ENCODE measurements at regions not wholly inside any gene's neighbourhood (a gene's known extent, or its start where the extent isn't known, plus 50 kb on each side); places are given as distances from the start of the nearest gene placed in this dataset.

DNA sequence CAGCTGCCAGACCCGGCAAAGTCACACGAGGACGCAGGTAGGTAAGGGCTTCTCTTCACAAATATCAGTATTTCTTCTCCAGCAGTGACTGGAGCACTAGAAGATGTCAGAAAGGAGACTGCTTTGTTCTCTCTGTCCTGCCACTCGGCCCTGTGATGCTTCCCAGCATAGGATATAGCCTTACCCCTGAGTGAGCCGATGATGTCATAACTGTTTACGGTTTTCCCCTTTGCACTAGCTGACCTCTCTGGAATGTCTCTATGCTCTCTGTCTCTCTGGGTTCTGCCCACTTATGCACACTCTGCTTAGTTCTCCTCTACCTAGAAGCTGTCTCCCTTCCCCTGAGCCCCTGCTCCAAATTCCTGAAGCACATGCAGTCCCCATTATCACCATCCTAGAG, 167.5 kb upstream of the PODXL start:
- TF ChIP-seq POLR2AphosphoS5 (IDR thresholded peaks at IDR 0.05) = no peak
- TF ChIP-seq, protein P1, sequence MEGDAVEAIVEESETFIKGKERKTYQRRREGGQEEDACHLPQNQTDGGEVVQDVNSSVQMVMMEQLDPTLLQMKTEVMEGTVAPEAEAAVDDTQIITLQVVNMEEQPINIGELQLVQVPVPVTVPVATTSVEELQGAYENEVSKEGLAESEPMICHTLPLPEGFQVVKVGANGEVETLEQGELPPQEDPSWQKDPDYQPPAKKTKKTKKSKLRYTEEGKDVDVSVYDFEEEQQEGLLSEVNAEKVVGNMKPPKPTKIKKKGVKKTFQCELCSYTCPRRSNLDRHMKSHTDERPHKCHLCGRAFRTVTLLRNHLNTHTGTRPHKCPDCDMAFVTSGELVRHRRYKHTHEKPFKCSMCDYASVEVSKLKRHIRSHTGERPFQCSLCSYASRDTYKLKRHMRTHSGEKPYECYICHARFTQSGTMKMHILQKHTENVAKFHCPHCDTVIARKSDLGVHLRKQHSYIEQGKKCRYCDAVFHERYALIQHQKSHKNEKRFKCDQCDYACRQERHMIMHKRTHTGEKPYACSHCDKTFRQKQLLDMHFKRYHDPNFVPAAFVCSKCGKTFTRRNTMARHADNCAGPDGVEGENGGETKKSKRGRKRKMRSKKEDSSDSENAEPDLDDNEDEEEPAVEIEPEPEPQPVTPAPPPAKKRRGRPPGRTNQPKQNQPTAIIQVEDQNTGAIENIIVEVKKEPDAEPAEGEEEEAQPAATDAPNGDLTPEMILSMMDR (IDR thresholded peaks at IDR 0.05) = no peak
- TF ChIP-seq POLR2A (IDR thresholded peaks at IDR 0.05) = no peak
- TF ChIP-seq EP300 (IDR thresholded peaks at IDR 0.05) = no peak
- ATAC-seq = no peak

DNA sequence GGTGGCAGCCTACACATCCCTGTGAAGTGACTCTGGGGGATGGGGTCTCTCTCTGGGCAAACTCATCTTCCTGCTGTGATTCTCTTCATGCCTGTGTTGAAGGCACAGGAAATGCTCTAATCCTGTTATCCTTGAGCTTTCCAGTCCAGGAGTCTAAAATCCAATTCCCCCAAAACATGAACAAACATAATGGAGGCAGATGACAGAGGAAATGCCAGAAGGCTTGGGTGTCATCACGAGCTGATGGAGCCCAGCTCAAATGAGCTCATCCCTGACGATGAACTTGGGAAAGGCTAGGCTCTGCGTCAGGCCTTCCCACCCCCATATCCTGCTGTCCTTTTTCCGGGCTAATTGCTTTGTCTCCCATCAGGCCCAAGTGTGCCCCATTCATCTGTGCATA, 165.9 kb upstream of the PODXL start:
- Histone ChIP-seq H3K4me1 (no peaks in the 10 kb centered on the region), H3K27ac (no peak overlapping the region), H3K9me3 (no peaks in the 10 kb centered on the region), H3K36me3 (no peaks in the 10 kb centered on the region), H3K27me3 (no peaks in the 10 kb centered on the region), H3K4me3 (no peak overlapping the region)
- no peak for TF ChIP-seq POLR2AphosphoS5 (IDR thresholded peaks at IDR 0.05)
- no peak for TF ChIP-seq POLR2A (IDR thresholded peaks at IDR 0.05)
- TF ChIP-seq, protein P1 (IDR thresholded peaks at IDR 0.05) = no peak
- TF ChIP-seq EP300 (IDR thresholded peaks at IDR 0.05) = no peak
- WGBS, 2 donors (ENCODE audit: low coverage in 1 of 2) = 53 to 59% methylated on average over 3 to 4 of the region's 4 CpGs
- ATAC-seq = no peak

More for the DNA sequence above, 167.5 kb upstream of the PODXL start:
- Histone ChIP-seq H3K9me3 (no peaks in the 10 kb centered on the region), H3K27ac (no peak overlapping the region), H3K27me3 (no peaks in the 10 kb centered on the region), H3K4me3 (no peak overlapping the region), H3K4me1 (no peaks in the 10 kb centered on the region), H3K36me3 (no peaks in the 10 kb centered on the region)
- WGBS, 2 donors (ENCODE audit: low coverage in 1 of 2) = 0 to 18% methylated on average over 1 to 5 of the region's 6 CpGs

DNA sequence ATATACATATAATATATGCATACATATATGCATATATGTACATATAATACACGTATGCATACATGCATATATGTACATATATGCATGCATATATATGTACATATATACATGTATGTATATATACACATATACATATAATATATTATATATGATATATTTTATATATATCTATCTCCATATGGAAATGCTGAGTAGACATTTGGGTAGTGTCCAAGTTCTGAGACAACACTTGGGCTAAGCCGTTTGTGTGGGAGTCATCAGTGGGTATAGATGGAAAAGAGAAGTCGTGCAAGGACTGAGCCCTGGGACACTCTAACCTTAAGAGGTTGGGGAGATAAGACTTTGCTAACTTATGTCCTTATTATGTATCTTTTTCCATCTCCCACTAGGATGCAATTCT, 165.2 kb upstream of the PODXL start:
- Histone ChIP-seq H3K27me3 (no peaks in the 10 kb centered on the region), H3K27ac (no peak overlapping the region), H3K9me3 (no peaks in the 10 kb centered on the region), H3K4me3 (no peak overlapping the region), H3K36me3 (no peaks in the 10 kb centered on the region), H3K4me1 (no peaks in the 10 kb centered on the region)
- no peak for TF ChIP-seq POLR2A (IDR thresholded peaks at IDR 0.05)
- TF ChIP-seq, protein P1 (IDR thresholded peaks at IDR 0.05) = no peak
- no peak for TF ChIP-seq POLR2AphosphoS5 (IDR thresholded peaks at IDR 0.05)
- no peak for TF ChIP-seq EP300 (IDR thresholded peaks at IDR 0.05)
- ATAC-seq = no peak
- WGBS, 2 donors (ENCODE audit: low coverage in 1 of 2) = 40 to 70% methylated on average over 3 of the region's 3 CpGs

GRCh38 chr7:131720703-131721102, 164.3 kb upstream of the PODXL start:
- no peak for TF ChIP-seq EP300 (IDR thresholded peaks at IDR 0.05)
- no peak for TF ChIP-seq POLR2AphosphoS5 (IDR thresholded peaks at IDR 0.05)
- TF ChIP-seq, protein P1 (IDR thresholded peaks at IDR 0.05) = no peak
- TF ChIP-seq POLR2A (IDR thresholded peaks at IDR 0.05) = no peak
- Histone ChIP-seq H3K4me3 (no peak overlapping the region), H3K27me3 (no peaks in the 10 kb centered on the region), H3K9me3 (no peaks in the 10 kb centered on the region), H3K27ac (no peak overlapping the region), H3K4me1 (no peaks in the 10 kb centered on the region), H3K36me3 (no peaks in the 10 kb centered on the region)
- no peak for ATAC-seq
- WGBS, 2 donors (ENCODE audit: low coverage in 1 of 2) = 0 to 64% methylated on average over 1 to 2 of the region's 2 CpGs

GRCh38 chr7:131717181-131717580, 160.8 kb upstream of the PODXL start:
- no peaks in the 10 kb centered on the region for H3K9me3 ChIP-seq
- H3K27me3 ChIP-seq = peaks cover 4% of the 10 kb centered on the region
- TF ChIP-seq, protein P1 (IDR thresholded peaks at IDR 0.05) = no peak
- TF ChIP-seq POLR2AphosphoS5 (IDR thresholded peaks at IDR 0.05) (no peak), POLR2A (IDR thresholded peaks at IDR 0.05) (no peak), EP300 (IDR thresholded peaks at IDR 0.05) (no peak)
- H3K27ac ChIP-seq = no peak overlapping the region
- H3K4me3 ChIP-seq = no peak overlapping the region
- no peaks in the 10 kb centered on the region for H3K4me1 ChIP-seq
- no peak for ATAC-seq
- H3K36me3 ChIP-seq = no peaks in the 10 kb centered on the region
- WGBS, 2 donors (ENCODE audit: low coverage in 1 of 2) = 63 to 80% methylated on average over 3 of the region's 3 CpGs

Measured in gastroesophageal sphincter (tissue), 4 donors.